Panc1 (cell line): ENCODE measurements at regions not wholly inside any gene's neighbourhood (a gene's known extent, or its start where the extent isn't known, plus 50 kb on each side); places are given as distances from the start of the nearest gene placed in this dataset.

Experiments
- ATAC-seq: fragments of 200-7000 bp; cut with Tn5 transposase; 2 replicates; pipeline ENCODE4 v1.9.1; 2020; ENCODE audit warnings: mild to moderate bottlenecking, moderate library complexity
- BruUV-seq: library from RNA; stranded (reverse); fragments of 400-500 nt; replicated peaks from 2 replicates; lab custom pipeline; 2021; lab: Mats Ljungman, UMichigan
- CTCF ChIA-PET: fragments of 300-600 bp; sonication (Branson Sonifier 250); formaldehyde crosslinking; loops from one replicate; lab custom pipeline; 2022; ENCODE audit warnings: antibody characterized with exemption; lab: Charles Lee
- POLR2A ChIA-PET: fragments of 300-600 bp; sonication (Branson Sonifier 250); formaldehyde crosslinking; loops from one replicate; lab custom pipeline; 2022; ENCODE audit warnings: antibody characterized with exemption; lab: Charles Lee
- DNase-seq: peaks from one replicate; pipeline ENCODE4 v3.0.0-alpha.2; 2010; ENCODE audit warnings: low read depth, low spot score
- H3K27ac ChIP-seq: 2 replicates; pipeline ENCODE4 v1.5.1; 2011; ENCODE audit warnings: mild to moderate bottlenecking, low read length, inconsistent platforms
- H3K27me3 ChIP-seq: fragments of 200-500 bp; sonication (Bioruptor generic); 2 replicates; pipeline ENCODE4 v1.6.0; 2014; ENCODE audit warnings: low read length, inconsistent platforms; ENCODE audit not compliant: control insufficient read depth, insufficient read depth
- H3K36me3 ChIP-seq: fragments of 200-500 bp; sonication (Bioruptor generic); 2 replicates; pipeline ENCODE4 v1.5.1; 2014; ENCODE audit warnings: inconsistent platforms, mild to moderate bottlenecking, low read length, moderate library complexity; ENCODE audit not compliant: control insufficient read depth, insufficient read depth
- H3K4me1 ChIP-seq: 2 replicates; pipeline ENCODE4 v1.5.1; 2011; ENCODE audit warnings: inconsistent platforms, mild to moderate bottlenecking, low read length, moderate library complexity; ENCODE audit not compliant: control insufficient read depth, insufficient read depth
- H3K4me3 ChIP-seq, 2 experiments: 2 replicates each; pipeline ENCODE4 v1.5.1; 2011 to 2012; ENCODE audit warnings: low read depth in 2 of 2, low read length in 2 of 2, mild to moderate bottlenecking in 2 of 2, inconsistent platforms in 1 of 2, moderate library complexity in 1 of 2
- H3K9me3 ChIP-seq: fragments of 200-500 bp; sonication (Bioruptor generic); 2 replicates; pipeline ENCODE4 v1.5.1; 2014; ENCODE audit warnings: low read depth, mild to moderate bottlenecking, inconsistent platforms, low read length, moderate library complexity; ENCODE audit not compliant: control insufficient read depth, insufficient read depth
- POLR2AphosphoS5 ChIP-seq: IDR thresholded peaks from 2 replicates; pipeline ENCODE4 v1.6.1; 2012; ENCODE audit warnings: mild to moderate bottlenecking, low read depth, low read length, moderate library complexity
- REST ChIP-seq, 2 experiments: IDR thresholded peaks; 2 replicates each; pipeline ENCODE4 v1.6.1; 2011 to 2012; ENCODE audit warnings: low read depth in 2 of 2, control low read depth in 1 of 2, low read length in 1 of 2, mild to moderate bottlenecking in 1 of 2, moderate library complexity in 1 of 2; ENCODE audit not compliant: insufficient read depth in 1 of 2
- SIN3A ChIP-seq: IDR thresholded peaks from 2 replicates; pipeline ENCODE4 v1.6.1; 2012; ENCODE audit warnings: low read depth, mild to moderate bottlenecking, low read length, moderate library complexity, borderline replicate concordance; ENCODE audit not compliant: insufficient read depth
- TCF7L2 ChIP-seq: IDR thresholded peaks from 2 replicates; pipeline ENCODE4 v1.6.1; 2011; ENCODE audit warnings: mild to moderate bottlenecking, low read depth, low read length, inconsistent platforms
- in situ Hi-C: cut with HindIII; loops from 2 replicates; pipeline ENCODE4 v1.10.0; 2016; ENCODE audit warnings: low sequenced_read_pairs, low pct_unique_long_range_greater_than_20kb
- intact Hi-C: fragments of 100-400 bp; cut with micrococcal nuclease; formaldehyde crosslinking; loops from one replicate; pipeline ENCODE4 v1.10.0; 2022; ENCODE audit not compliant: unreplicated experiment
- TF ChIP-seq, protein P1 (sequence below): fragments of 450-650 bp; IDR thresholded peaks from 2 replicates; pipeline ENCODE4 v1.5.1; 2017; ENCODE audit warnings: mild to moderate bottlenecking

- ATAC-seq (no peak), DNase-seq (no peak)
- intact Hi-C loops, result no loop called here
- TF ChIP-seq SIN3A, result no peak
- no peak for TF ChIP-seq POLR2AphosphoS5
- TF ChIP-seq TCF7L2, result no peak
- TF ChIP-seq REST (IDR thresholded peaks at IDR 0.05; ENCODE audit: insufficient read depth in 1 of 2, low read depth in 2 of 2, low read length in 1 of 2), result no peak
- TF ChIP-seq, protein P1, sequence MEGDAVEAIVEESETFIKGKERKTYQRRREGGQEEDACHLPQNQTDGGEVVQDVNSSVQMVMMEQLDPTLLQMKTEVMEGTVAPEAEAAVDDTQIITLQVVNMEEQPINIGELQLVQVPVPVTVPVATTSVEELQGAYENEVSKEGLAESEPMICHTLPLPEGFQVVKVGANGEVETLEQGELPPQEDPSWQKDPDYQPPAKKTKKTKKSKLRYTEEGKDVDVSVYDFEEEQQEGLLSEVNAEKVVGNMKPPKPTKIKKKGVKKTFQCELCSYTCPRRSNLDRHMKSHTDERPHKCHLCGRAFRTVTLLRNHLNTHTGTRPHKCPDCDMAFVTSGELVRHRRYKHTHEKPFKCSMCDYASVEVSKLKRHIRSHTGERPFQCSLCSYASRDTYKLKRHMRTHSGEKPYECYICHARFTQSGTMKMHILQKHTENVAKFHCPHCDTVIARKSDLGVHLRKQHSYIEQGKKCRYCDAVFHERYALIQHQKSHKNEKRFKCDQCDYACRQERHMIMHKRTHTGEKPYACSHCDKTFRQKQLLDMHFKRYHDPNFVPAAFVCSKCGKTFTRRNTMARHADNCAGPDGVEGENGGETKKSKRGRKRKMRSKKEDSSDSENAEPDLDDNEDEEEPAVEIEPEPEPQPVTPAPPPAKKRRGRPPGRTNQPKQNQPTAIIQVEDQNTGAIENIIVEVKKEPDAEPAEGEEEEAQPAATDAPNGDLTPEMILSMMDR, result no peak
- Histone ChIP-seq H3K27me3 (no peaks in the 10 kb centered on the region), H3K36me3 (no peaks in the 10 kb centered on the region), H3K9me3 (no peaks in the 10 kb centered on the region), H3K4me1 (no peaks in the 10 kb centered on the region), H3K4me3 (no peak overlapping the region), H3K27ac (no peak overlapping the region)
- in situ Hi-C loops, result no loop called here
- BruUV-seq, result no TSS peak
- CTCF ChIA-PET, result no interaction called here
- POLR2A ChIA-PET, result no interaction called here
Measured at GRCh38 chr10:6842722-6843121, 262.6 kb upstream of the PRKCQ start.

DNA sequence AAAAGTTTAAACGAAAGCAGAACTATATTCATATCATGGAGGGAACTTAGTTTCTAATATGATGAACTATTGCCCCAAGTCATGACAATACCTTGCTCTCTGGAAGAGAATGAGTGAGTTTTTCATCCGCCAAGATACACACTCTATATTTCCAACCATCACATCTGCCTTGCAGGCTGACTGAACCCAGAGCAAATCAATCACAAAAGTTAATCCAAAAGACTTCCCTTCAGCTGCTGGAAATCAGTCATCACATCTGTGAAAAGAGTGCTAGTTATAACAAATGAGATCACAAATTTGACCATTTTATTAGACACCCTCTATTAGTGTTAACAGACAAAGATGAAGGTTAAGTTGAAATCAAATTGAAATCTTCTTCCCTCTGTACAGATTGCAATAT, 261.7 kb upstream of the PRKCQ start:
- POLR2A ChIA-PET, result no interaction called here
- Histone ChIP-seq H3K9me3 (no peaks in the 10 kb centered on the region), H3K4me1 (no peaks in the 10 kb centered on the region), H3K27me3 (no peaks in the 10 kb centered on the region), H3K4me3 (no peak overlapping the region), H3K27ac (no peak overlapping the region), H3K36me3 (no peaks in the 10 kb centered on the region)
- no peak for TF ChIP-seq TCF7L2
- no peak for TF ChIP-seq SIN3A
- no peak for TF ChIP-seq REST (IDR thresholded peaks at IDR 0.05; ENCODE audit: insufficient read depth in 1 of 2, low read depth in 2 of 2, low read length in 1 of 2)
- no peak for TF ChIP-seq POLR2AphosphoS5
- TF ChIP-seq, protein P1, result no peak
- no peak for ATAC-seq
- no peak for DNase-seq
- CTCF ChIA-PET, result no interaction called here
- BruUV-seq, result no TSS peak
- in situ Hi-C loops (no loop called here), intact Hi-C loops (no loop called here)
